ENCODE measurements at regions not wholly inside any gene's neighbourhood (a gene's known extent, or its start where the extent isn't known, plus 50 kb on each side); places are given as distances from the start of the nearest gene placed in this dataset.
"Not testable (repeated sequence)": the region's sequence is repeated elsewhere in the genome, so short reads cannot be mapped to it uniquely, and the experiment has no call there.

GRCh38 chr6:109875973-109876372, 102.1 kb upstream of the GPR6 start:
- no peaks in the 10 kb centered on the region for H3K9me3 ChIP-seq (ENCODE audit: severe bottlenecking)
- ATAC-seq (ENCODE audit: low read depth) (no peak), DNase-seq (ENCODE audit: low spot score) (no peak)

GRCh38 chr6:109877028-109878004, 100.8 kb upstream of the GPR6 start:
- Histone ChIP-seq H3K9me3 (ENCODE audit: severe bottlenecking) (peaks cover 4% of the 10 kb centered on the region), H3K36me3 (ENCODE audit: low read depth) (no peaks in the 10 kb centered on the region), H3K27ac (ENCODE audit: poor library complexity, severe bottlenecking) (no peak overlapping the region), H3K27me3 (ENCODE audit: insufficient read depth, poor library complexity, severe bottlenecking) (no peaks in the 10 kb centered on the region), H3K4me1 (ENCODE audit: insufficient read depth, poor library complexity, severe bottlenecking) (no peaks in the 10 kb centered on the region), H3K4me3 (ENCODE audit: severe bottlenecking) (no peak overlapping the region)
- TF ChIP-seq CTCF (IDR thresholded peaks at IDR 0.05; ENCODE audit: poor library complexity, severe bottlenecking) = no peak
- ATAC-seq (ENCODE audit: low read depth) = no peak
- no peak for DNase-seq (ENCODE audit: low spot score)

More at GRCh38 chr6:109875973-109876372, 102.1 kb upstream of the GPR6 start:
- H3K27me3 ChIP-seq (ENCODE audit: insufficient read depth, poor library complexity, severe bottlenecking) = no peaks in the 10 kb centered on the region
- no peaks in the 10 kb centered on the region for H3K4me1 ChIP-seq (ENCODE audit: insufficient read depth, poor library complexity, severe bottlenecking)
- H3K4me3 ChIP-seq (ENCODE audit: severe bottlenecking) = no peak overlapping the region
- TF ChIP-seq CTCF (IDR thresholded peaks at IDR 0.05; ENCODE audit: poor library complexity, severe bottlenecking) = no peak
- H3K27ac ChIP-seq (ENCODE audit: poor library complexity, severe bottlenecking) = no peak overlapping the region
- H3K36me3 ChIP-seq (ENCODE audit: low read depth) = no peaks in the 10 kb centered on the region

GRCh38 chr6:109878005-109878690, 100.0 kb upstream of the GPR6 start:
- not testable (repeated sequence) for H3K4me1 ChIP-seq (ENCODE audit: insufficient read depth, poor library complexity, severe bottlenecking); H3K27me3 ChIP-seq (ENCODE audit: insufficient read depth, poor library complexity, severe bottlenecking); H3K36me3 ChIP-seq (ENCODE audit: low read depth); H3K9me3 ChIP-seq (ENCODE audit: severe bottlenecking); H3K27ac ChIP-seq (ENCODE audit: poor library complexity, severe bottlenecking); H3K4me3 ChIP-seq (ENCODE audit: severe bottlenecking); DNase-seq (ENCODE audit: low spot score); ATAC-seq (ENCODE audit: low read depth)

- not testable (repeated sequence) for H3K27me3 ChIP-seq (ENCODE audit: insufficient read depth, poor library complexity, severe bottlenecking); H3K9me3 ChIP-seq (ENCODE audit: severe bottlenecking); H3K4me3 ChIP-seq (ENCODE audit: severe bottlenecking); H3K27ac ChIP-seq (ENCODE audit: poor library complexity, severe bottlenecking); DNase-seq (ENCODE audit: low spot score); H3K36me3 ChIP-seq (ENCODE audit: low read depth); H3K4me1 ChIP-seq (ENCODE audit: insufficient read depth, poor library complexity, severe bottlenecking); ATAC-seq (ENCODE audit: low read depth)
Observed at GRCh38 chr6:109879081-109879480, 99.0 kb upstream of the GPR6 start.

- no peak for TF ChIP-seq CTCF (IDR thresholded peaks at IDR 0.05; ENCODE audit: poor library complexity, severe bottlenecking)
- ATAC-seq (ENCODE audit: low read depth) (no peak), DNase-seq (ENCODE audit: low spot score) (no peak)
- Histone ChIP-seq H3K9me3 (ENCODE audit: severe bottlenecking) (peaks cover 4% of the 10 kb centered on the region), H3K27me3 (ENCODE audit: insufficient read depth, poor library complexity, severe bottlenecking) (no peaks in the 10 kb centered on the region), H3K36me3 (ENCODE audit: low read depth) (no peaks in the 10 kb centered on the region), H3K27ac (ENCODE audit: poor library complexity, severe bottlenecking) (no peak overlapping the region), H3K4me1 (ENCODE audit: insufficient read depth, poor library complexity, severe bottlenecking) (no peaks in the 10 kb centered on the region), H3K4me3 (ENCODE audit: severe bottlenecking) (no peak overlapping the region)
Observed at GRCh38 chr6:109879521-109879920, 98.6 kb upstream of the GPR6 start.

- DNase-seq (ENCODE audit: low spot score); ATAC-seq (ENCODE audit: low read depth); H3K27me3 ChIP-seq (ENCODE audit: insufficient read depth, poor library complexity, severe bottlenecking); H3K4me1 ChIP-seq (ENCODE audit: insufficient read depth, poor library complexity, severe bottlenecking); H3K27ac ChIP-seq (ENCODE audit: poor library complexity, severe bottlenecking); H3K36me3 ChIP-seq (ENCODE audit: low read depth); H3K9me3 ChIP-seq (ENCODE audit: severe bottlenecking); H3K4me3 ChIP-seq (ENCODE audit: severe bottlenecking): not testable (repeated sequence)
Observed at GRCh38 chr6:109881069-109881468, 97.0 kb upstream of the GPR6 start.

GRCh38 chr6:109881953-109882490, 96.1 kb upstream of the GPR6 start:
- not testable (repeated sequence) for H3K36me3 ChIP-seq (ENCODE audit: low read depth); H3K27ac ChIP-seq (ENCODE audit: poor library complexity, severe bottlenecking); DNase-seq (ENCODE audit: low spot score); H3K9me3 ChIP-seq (ENCODE audit: severe bottlenecking); H3K4me3 ChIP-seq (ENCODE audit: severe bottlenecking); ATAC-seq (ENCODE audit: low read depth); H3K4me1 ChIP-seq (ENCODE audit: insufficient read depth, poor library complexity, severe bottlenecking); H3K27me3 ChIP-seq (ENCODE audit: insufficient read depth, poor library complexity, severe bottlenecking)
